ENCODE measurements at regions not wholly inside any gene's neighbourhood (a gene's known extent, or its start where the extent isn't known, plus 50 kb on each side); places are given as distances from the start of the nearest gene placed in this dataset.

- no peak for DNase-seq
These were observed 94.3 kb upstream of the BHLHE23 start for GRCh38 chr20:63100926-63101699.

GRCh38 chr20:63100174-63100925, 93.6 kb upstream of the BHLHE23 start:
- no peak for DNase-seq

- DNase-seq = no peak
These were observed 92.9 kb upstream of the BHLHE23 start for GRCh38 chr20:63099456-63100173.

- no peak for DNase-seq
These were observed 91.5 kb upstream of the BHLHE23 start for GRCh38 chr20:63098195-63098810.

GRCh38 chr20:63097336-63097831, 90.6 kb upstream of the BHLHE23 start:
- DNase-seq = no peak

GRCh38 chr20:63096681-63097335, 90.0 kb upstream of the BHLHE23 start:
- DNase-seq = no peak

GRCh38 chr20:63095718-63096654, 89.2 kb upstream of the BHLHE23 start:
- DNase-seq = no peak

- DNase-seq = no peak
These were observed 88.2 kb upstream of the BHLHE23 start for GRCh38 chr20:63094767-63095499.

- no peak for DNase-seq
These were observed 87.4 kb upstream of the BHLHE23 start for GRCh38 chr20:63093966-63094766.

GRCh38 chr20:63092660-63093215, 86.0 kb upstream of the BHLHE23 start:
- no peak for DNase-seq

- DNase-seq = no peak
These were observed 85.3 kb upstream of the BHLHE23 start for GRCh38 chr20:63091901-63092659.

- no peak for DNase-seq
These were observed 84.2 kb upstream of the BHLHE23 start for GRCh38 chr20:63090682-63091571.

GRCh38 chr20:63090052-63090451, 83.3 kb upstream of the BHLHE23 start:
- no peak for DNase-seq

GRCh38 chr20:63089051-63089907, 82.5 kb upstream of the BHLHE23 start:
- no peak for DNase-seq

Measured in muscle of arm (tissue), 1 donor.